ENCODE measurements at regions not wholly inside any gene's neighbourhood (a gene's known extent, or its start where the extent isn't known, plus 50 kb on each side); places are given as distances from the start of the nearest gene placed in this dataset.

DNA sequence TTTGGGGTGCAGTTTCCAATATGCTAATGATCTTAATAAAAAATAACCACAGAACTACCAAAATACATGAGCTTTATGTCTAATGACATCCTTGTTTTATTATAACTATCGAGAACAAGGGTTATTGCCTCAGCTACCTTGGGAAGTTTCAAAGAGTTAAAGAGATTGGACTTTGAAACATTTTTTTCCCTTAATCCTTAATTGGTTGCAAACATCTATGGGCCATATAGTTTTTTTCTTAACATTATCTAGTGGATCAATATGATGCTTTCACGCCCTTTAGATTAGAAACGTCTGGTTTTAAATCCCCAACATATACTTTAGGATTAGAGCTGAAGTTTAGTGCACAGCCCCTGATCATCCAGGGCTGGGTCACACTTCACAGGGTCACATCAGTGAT, 219.2 kb upstream of the SGO1 start:
- TF ChIP-seq CTCF (conservative IDR thresholded peaks at IDR 0.05; ENCODE audit: low read depth), result no peak
- ChIA-PET POLR2A (ENCODE audit: low non-redundant PET) (no interaction called here), CTCF (interaction anchor here (0.7 kb wide), 1 partner anchor 491 kb away, joined by 5 read pairs; no protein-coding TSS in a partner anchor)
- DNase-seq (ENCODE audit: low spot score), result no peak
- H3K27ac ChIP-seq, result no peak overlapping the region

GRCh38 chr3:20404741-20405100, 218.7 kb upstream of the SGO1 start:
- POLR2A ChIA-PET (ENCODE audit: low non-redundant PET), result no interaction called here
- DNase-seq (ENCODE audit: low spot score), result no peak

DNA sequence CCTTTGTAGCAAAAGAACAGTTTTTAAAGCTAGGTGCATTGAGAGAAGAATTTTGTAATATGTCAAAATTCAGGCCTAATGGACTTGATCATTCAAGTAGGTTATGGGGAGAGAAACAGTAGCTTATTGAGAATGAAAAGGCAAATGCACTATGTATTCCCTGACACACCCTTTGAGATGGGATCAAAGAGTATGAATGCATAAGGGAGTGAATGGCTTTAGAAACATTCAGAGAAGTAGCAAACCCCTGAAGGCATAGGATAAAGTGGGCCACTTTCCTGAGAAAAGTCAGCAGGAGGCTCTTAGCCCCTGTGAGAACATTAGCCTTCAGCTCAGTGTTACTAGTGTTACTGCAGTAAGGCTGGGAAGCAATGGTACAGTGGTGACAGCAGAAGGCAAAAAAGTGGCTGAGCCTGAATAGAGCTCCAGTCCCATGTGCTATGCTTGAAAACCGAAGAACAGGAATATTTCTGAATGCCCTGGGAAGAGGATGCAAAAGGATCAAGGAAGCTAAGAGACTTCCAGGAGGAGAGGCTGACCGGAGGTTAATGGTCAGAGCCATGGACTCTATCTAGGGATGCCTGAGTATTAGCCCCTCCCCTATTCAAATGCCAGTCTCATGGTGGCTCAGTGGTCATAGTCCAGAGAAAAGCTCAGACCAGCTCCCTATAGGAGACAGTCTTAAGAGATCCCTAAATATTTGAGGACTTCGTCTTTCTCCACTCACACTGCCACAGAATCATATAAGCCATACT, 218.2 kb upstream of the SGO1 start:
- ChIA-PET POLR2A (ENCODE audit: low non-redundant PET) (no interaction called here), CTCF (no interaction called here)
- no peak overlapping the region for H3K27ac ChIP-seq
- TF ChIP-seq CTCF (conservative IDR thresholded peaks at IDR 0.05; ENCODE audit: low read depth), result no peak
- no peak for DNase-seq (ENCODE audit: low spot score)

More at GRCh38 chr3:20404741-20405100, 218.7 kb upstream of the SGO1 start:
- H3K27ac ChIP-seq, result no peak overlapping the region
- TF ChIP-seq CTCF (conservative IDR thresholded peaks at IDR 0.05; ENCODE audit: low read depth), result no peak
- CTCF ChIA-PET, result no interaction called here

DNA sequence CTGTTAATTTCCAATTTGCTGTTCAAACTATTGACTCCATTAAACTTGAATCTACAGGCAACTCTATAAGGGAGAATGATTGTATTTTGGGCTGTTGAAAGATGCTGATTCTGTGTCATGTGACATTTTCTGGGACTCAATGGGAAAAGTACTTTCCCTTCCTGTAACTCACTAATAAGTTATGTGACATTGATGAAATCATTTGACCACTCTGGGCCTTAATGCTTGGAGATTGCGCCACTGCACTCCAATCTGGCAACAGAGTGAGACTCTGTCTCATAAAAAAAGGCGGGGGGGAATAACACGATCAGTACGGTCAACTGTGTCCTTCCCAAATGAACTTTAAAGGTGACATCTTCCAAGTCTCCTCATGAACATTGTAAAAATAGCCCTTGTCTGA, 215.2 kb upstream of the SGO1 start:
- DNase-seq (ENCODE audit: low spot score), result no peak
- TF ChIP-seq CTCF (conservative IDR thresholded peaks at IDR 0.05; ENCODE audit: low read depth), result no peak
- POLR2A ChIA-PET (ENCODE audit: low non-redundant PET), result no interaction called here
- CTCF ChIA-PET, result no interaction called here
- H3K27ac ChIP-seq, result no peak overlapping the region

- no peak overlapping the region for H3K27ac ChIP-seq
- no peak for DNase-seq (ENCODE audit: low spot score)
- no peak for TF ChIP-seq CTCF (conservative IDR thresholded peaks at IDR 0.05; ENCODE audit: low read depth)
- ChIA-PET POLR2A (ENCODE audit: low non-redundant PET) (no interaction called here), CTCF (no interaction called here)
Measured at GRCh38 chr3:20400686-20401085, 214.7 kb upstream of the SGO1 start.

DNA sequence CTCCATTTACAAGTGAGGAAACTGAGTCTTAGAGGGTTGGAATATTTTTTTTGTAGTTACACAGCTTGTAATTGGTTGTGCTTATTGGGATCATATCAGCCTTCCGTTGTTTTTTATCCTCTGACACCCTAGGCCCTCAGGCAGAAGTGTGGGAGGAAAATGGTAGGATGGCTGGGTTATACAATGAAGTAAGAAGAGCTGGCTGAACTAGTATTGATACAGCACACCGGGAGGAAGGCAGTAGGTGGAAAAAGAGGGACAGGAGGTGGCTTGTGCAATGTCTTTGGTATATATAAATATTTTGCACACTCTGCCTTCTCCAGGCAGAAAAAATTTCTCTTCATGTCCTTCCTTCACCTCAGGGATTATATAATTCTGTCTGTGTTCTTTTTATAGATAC, 214.3 kb upstream of the SGO1 start:
- no peak overlapping the region for H3K27ac ChIP-seq
- ChIA-PET POLR2A (ENCODE audit: low non-redundant PET) (no interaction called here), CTCF (no interaction called here)
- DNase-seq (ENCODE audit: low spot score), result no peak
- TF ChIP-seq CTCF (conservative IDR thresholded peaks at IDR 0.05; ENCODE audit: low read depth), result no peak
